ENCODE measurements at regions not wholly inside any gene's neighbourhood (a gene's known extent, or its start where the extent isn't known, plus 50 kb on each side); places are given as distances from the start of the nearest gene placed in this dataset.

- DNase-seq = no peak
- Histone ChIP-seq H3K27ac (no peak overlapping the region), H3K9me3 (no peaks in the 10 kb centered on the region)
Measured at GRCh38 chr13:101003566-101003965, 329.0 kb upstream of the TMTC4 start.

GRCh38 chr13:100989392-100989791 lies 314.8 kb upstream of the TMTC4 start:
- TF ChIP-seq EP300 (IDR thresholded peaks at IDR 0.05) = no peak
- no peak for TF ChIP-seq POLR2AphosphoS5 (IDR thresholded peaks at IDR 0.05)
- TF ChIP-seq POLR2A (IDR thresholded peaks at IDR 0.05) = no peak
- no peak for TF ChIP-seq CTCF (IDR thresholded peaks at IDR 0.05)
- Histone ChIP-seq H3K36me3 (no peaks in the 10 kb centered on the region), H3K27me3 (no peaks in the 10 kb centered on the region), H3K4me1 (no peaks in the 10 kb centered on the region), H3K4me3 (no peak overlapping the region), H3K27ac (no peak overlapping the region), H3K9me3 (no peaks in the 10 kb centered on the region)
- ATAC-seq (ENCODE audit: low FRiP score in 2 of 2) = no peak
- no peak for DNase-seq
- WGBS, 2 donors = 44 to 55% methylated on average over 2 of the region's 2 CpGs

More at GRCh38 chr13:101003566-101003965, 329.0 kb upstream of the TMTC4 start:
- H3K4me1 ChIP-seq = no peaks in the 10 kb centered on the region
- no peaks in the 10 kb centered on the region for H3K27me3 ChIP-seq
- no peak for TF ChIP-seq POLR2A (IDR thresholded peaks at IDR 0.05)
- H3K36me3 ChIP-seq = no peaks in the 10 kb centered on the region
- ATAC-seq (ENCODE audit: low FRiP score in 2 of 2) = no peak
- no peak overlapping the region for H3K4me3 ChIP-seq

- no peaks in the 10 kb centered on the region for H3K9me3 ChIP-seq
- H3K27me3 ChIP-seq = no peaks in the 10 kb centered on the region
- ATAC-seq (ENCODE audit: low FRiP score in 2 of 2) = no peak
- no peaks in the 10 kb centered on the region for H3K4me1 ChIP-seq
- no peak overlapping the region for H3K4me3 ChIP-seq
- 73 to 86% methylated on average over 2 of the region's 2 CpGs for WGBS, 2 donors
- DNase-seq = no peak
- no peak overlapping the region for H3K27ac ChIP-seq
- TF ChIP-seq CTCF (IDR thresholded peaks at IDR 0.05) (no peak), POLR2A (IDR thresholded peaks at IDR 0.05) (no peak), POLR2AphosphoS5 (IDR thresholded peaks at IDR 0.05) (no peak)
- H3K36me3 ChIP-seq = no peaks in the 10 kb centered on the region
Measured at GRCh38 chr13:100988921-100989320, 314.3 kb upstream of the TMTC4 start.

GRCh38 chr13:100987948-100988347 lies 313.4 kb upstream of the TMTC4 start:
- Histone ChIP-seq H3K4me1 (no peaks in the 10 kb centered on the region), H3K36me3 (no peaks in the 10 kb centered on the region), H3K27me3 (no peaks in the 10 kb centered on the region), H3K27ac (no peak overlapping the region), H3K9me3 (no peaks in the 10 kb centered on the region), H3K4me3 (no peak overlapping the region)
- ATAC-seq (ENCODE audit: low FRiP score in 2 of 2) (no peak), DNase-seq (no peak)
- WGBS, 2 donors = 21 to 22% methylated on average over 5 of the region's 5 CpGs
- TF ChIP-seq POLR2A (IDR thresholded peaks at IDR 0.05) (no peak), EP300 (IDR thresholded peaks at IDR 0.05) (no peak), POLR2AphosphoS5 (IDR thresholded peaks at IDR 0.05) (no peak), CTCF (IDR thresholded peaks at IDR 0.05) (no peak)

- Histone ChIP-seq H3K36me3 (no peaks in the 10 kb centered on the region), H3K9me3 (no peaks in the 10 kb centered on the region), H3K4me1 (no peaks in the 10 kb centered on the region), H3K27ac (no peak overlapping the region), H3K4me3 (no peak overlapping the region), H3K27me3 (no peaks in the 10 kb centered on the region)
- DNase-seq = no peak
- no peak for ATAC-seq (ENCODE audit: low FRiP score in 2 of 2)
- no peak for TF ChIP-seq CTCF (IDR thresholded peaks at IDR 0.05)
- no peak for TF ChIP-seq POLR2A (IDR thresholded peaks at IDR 0.05)
- TF ChIP-seq POLR2AphosphoS5 (IDR thresholded peaks at IDR 0.05) = no peak
- TF ChIP-seq EP300 (IDR thresholded peaks at IDR 0.05) = no peak
- WGBS, 2 donors = 32 to 43% methylated on average over 1 of the region's 1 CpG
Measured at GRCh38 chr13:100986571-100986970, 312.0 kb upstream of the TMTC4 start.
